Gastroesophageal sphincter (tissue), 4 donors: ENCODE measurements at regions not wholly inside any gene's neighbourhood (a gene's known extent, or its start where the extent isn't known, plus 50 kb on each side); places are given as distances from the start of the nearest gene placed in this dataset.

Experiments used
- ATAC-seq: fragments of 150-250 bp; one replicate; pipeline ENCODE4 v1.9.1; 2016; ENCODE audit warnings: mild to moderate bottlenecking, moderate library complexity
- H3K27ac ChIP-seq, 4 donors: fragments of 200-600 bp; sonication (generic) in 3 of 4; 1 replicate in 3 of 4; 2 replicates in 1 of 4; pipeline ENCODE4 v1.5.1; 2016 to 2019
- H3K27me3 ChIP-seq: fragments of 200-600 bp; sonication (generic); one replicate; pipeline ENCODE4 v1.5.1; 2019
- H3K36me3 ChIP-seq, 2 donors: fragments of 200-600 bp; sonication (generic); one replicate each; pipeline ENCODE4 v1.5.1; 2019; ENCODE audit warnings: control low read depth in 1 of 2
- H3K4me1 ChIP-seq, 3 donors: fragments of 200-600 bp; sonication (generic); 1 replicate in 2 of 3; 2 replicates in 1 of 3; pipeline ENCODE4 v1.5.1; 2016 to 2019; ENCODE audit warnings: control low read depth in 2 of 3
- H3K4me3 ChIP-seq, 2 donors: fragments of 200-600 bp; sonication (generic); one replicate each; pipeline ENCODE4 v1.5.1; 2019; ENCODE audit warnings: mild to moderate bottlenecking in 1 of 2, moderate library complexity in 1 of 2
- H3K9me3 ChIP-seq, 3 donors: fragments of 200-600 bp; sonication (generic); one replicate each; pipeline ENCODE4 v1.5.1; 2017 to 2019; ENCODE audit warnings: control low read depth in 2 of 3
- EP300 ChIP-seq: sonication (generic); formaldehyde crosslinking; IDR thresholded peaks from one replicate; pipeline ENCODE4 v1.6.1; 2017; ENCODE audit warnings: antibody characterized with exemption, mild to moderate bottlenecking
- POLR2A ChIP-seq, 2 donors: fragments of 450-650 bp; IDR thresholded peaks; one replicate each; pipeline ENCODE4 v1.6.1; 2017; ENCODE audit warnings: antibody characterized with exemption in 2 of 2, mild to moderate bottlenecking in 2 of 2, moderate library complexity in 1 of 2
- POLR2AphosphoS5 ChIP-seq: sonication (generic); formaldehyde crosslinking; IDR thresholded peaks from one replicate; pipeline ENCODE4 v1.6.1; 2017; ENCODE audit warnings: antibody characterized with exemption
- WGBS, 2 donors: methylation state at CpG; one replicate each; pipeline ENCODE4 v1.1.5; 2018; ENCODE audit warnings: low coverage in 1 of 2; 5-methylcytosine and 5-hydroxymethylcytosine counted together
- TF ChIP-seq, protein P1 (sequence below), 4 experiments: fragments of 200-600 bp in 2 of 4; fragments of 450-650 bp in 2 of 4; sonication (generic) in 1 of 4; IDR thresholded peaks; one replicate each; pipeline ENCODE4 v1.5.1; 2017 to 2019; ENCODE audit warnings: antibody characterized with exemption in 4 of 4, mild to moderate bottlenecking in 2 of 4, moderate library complexity in 2 of 4

- Histone ChIP-seq H3K27ac (no peak overlapping the region), H3K4me3 (no peak overlapping the region), H3K4me1 (no peaks in the 10 kb centered on the region), H3K27me3 (no peaks in the 10 kb centered on the region), H3K36me3 (no peaks in the 10 kb centered on the region), H3K9me3 (no peaks in the 10 kb centered on the region)
- no peak for ATAC-seq
- 78 to 84% methylated on average over 3 to 4 of the region's 4 CpGs for WGBS, 2 donors
- no peak for TF ChIP-seq POLR2AphosphoS5
- no peak for TF ChIP-seq POLR2A (IDR thresholded peaks at IDR 0.05)
- TF ChIP-seq, protein P1, sequence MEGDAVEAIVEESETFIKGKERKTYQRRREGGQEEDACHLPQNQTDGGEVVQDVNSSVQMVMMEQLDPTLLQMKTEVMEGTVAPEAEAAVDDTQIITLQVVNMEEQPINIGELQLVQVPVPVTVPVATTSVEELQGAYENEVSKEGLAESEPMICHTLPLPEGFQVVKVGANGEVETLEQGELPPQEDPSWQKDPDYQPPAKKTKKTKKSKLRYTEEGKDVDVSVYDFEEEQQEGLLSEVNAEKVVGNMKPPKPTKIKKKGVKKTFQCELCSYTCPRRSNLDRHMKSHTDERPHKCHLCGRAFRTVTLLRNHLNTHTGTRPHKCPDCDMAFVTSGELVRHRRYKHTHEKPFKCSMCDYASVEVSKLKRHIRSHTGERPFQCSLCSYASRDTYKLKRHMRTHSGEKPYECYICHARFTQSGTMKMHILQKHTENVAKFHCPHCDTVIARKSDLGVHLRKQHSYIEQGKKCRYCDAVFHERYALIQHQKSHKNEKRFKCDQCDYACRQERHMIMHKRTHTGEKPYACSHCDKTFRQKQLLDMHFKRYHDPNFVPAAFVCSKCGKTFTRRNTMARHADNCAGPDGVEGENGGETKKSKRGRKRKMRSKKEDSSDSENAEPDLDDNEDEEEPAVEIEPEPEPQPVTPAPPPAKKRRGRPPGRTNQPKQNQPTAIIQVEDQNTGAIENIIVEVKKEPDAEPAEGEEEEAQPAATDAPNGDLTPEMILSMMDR (IDR thresholded peaks at IDR 0.05): no peak
- no peak for TF ChIP-seq EP300
Observed at GRCh38 chr2:204479557-204479956, 65.7 kb upstream of the PARD3B start.

- no peak for ATAC-seq
- H3K36me3 ChIP-seq: no peaks in the 10 kb centered on the region
- H3K9me3 ChIP-seq: no peaks in the 10 kb centered on the region
- TF ChIP-seq POLR2A (IDR thresholded peaks at IDR 0.05) (no peak), POLR2AphosphoS5 (no peak), EP300 (no peak)
- TF ChIP-seq, protein P1 (IDR thresholded peaks at IDR 0.05): no peak
- no peak overlapping the region for H3K27ac ChIP-seq
- no peak overlapping the region for H3K4me3 ChIP-seq
- H3K4me1 ChIP-seq: no peaks in the 10 kb centered on the region
- H3K27me3 ChIP-seq: no peaks in the 10 kb centered on the region
Observed at GRCh38 chr2:204480676-204481075, 64.6 kb upstream of the PARD3B start.

GRCh38 chr2:204483608-204484081, 61.6 kb upstream of the PARD3B start:
- Histone ChIP-seq H3K27ac (no peak overlapping the region), H3K9me3 (no peaks in the 10 kb centered on the region), H3K36me3 (no peaks in the 10 kb centered on the region), H3K27me3 (no peaks in the 10 kb centered on the region), H3K4me1 (no peaks in the 10 kb centered on the region), H3K4me3 (no peak overlapping the region)
- no peak for ATAC-seq
- 42% methylated on average over 3 of the region's 4 CpGs; no CpG with 5 or more reads in 1 of the 2 donors for WGBS, 2 donors
- no peak for TF ChIP-seq EP300
- TF ChIP-seq POLR2AphosphoS5: no peak
- TF ChIP-seq, protein P1 (IDR thresholded peaks at IDR 0.05): no peak
- TF ChIP-seq POLR2A (IDR thresholded peaks at IDR 0.05): no peak

GRCh38 chr2:204486321-204486720, 59.0 kb upstream of the PARD3B start:
- Histone ChIP-seq H3K36me3 (no peaks in the 10 kb centered on the region), H3K9me3 (no peaks in the 10 kb centered on the region), H3K27me3 (no peaks in the 10 kb centered on the region), H3K4me1 (no peaks in the 10 kb centered on the region), H3K4me3 (no peak overlapping the region), H3K27ac (no peak overlapping the region)
- 71 to 87% methylated on average over 2 to 3 of the region's 3 CpGs for WGBS, 2 donors
- TF ChIP-seq, protein P1 (IDR thresholded peaks at IDR 0.05): no peak
- no peak for TF ChIP-seq POLR2A (IDR thresholded peaks at IDR 0.05)
- TF ChIP-seq POLR2AphosphoS5: no peak
- TF ChIP-seq EP300: no peak
- no peak for ATAC-seq

- Histone ChIP-seq H3K27me3 (no peaks in the 10 kb centered on the region), H3K4me3 (no peak overlapping the region), H3K36me3 (no peaks in the 10 kb centered on the region), H3K9me3 (no peaks in the 10 kb centered on the region), H3K27ac (no peak overlapping the region), H3K4me1 (no peaks in the 10 kb centered on the region)
- 29 to 42% methylated on average over 2 of the region's 2 CpGs for WGBS, 2 donors
- TF ChIP-seq EP300: no peak
- no peak for ATAC-seq
Observed at GRCh38 chr2:204486805-204487204, 58.5 kb upstream of the PARD3B start.
